GM23338 (cell line): ENCODE measurements at regions not wholly inside any gene's neighbourhood (a gene's known extent, or its start where the extent isn't known, plus 50 kb on each side); places are given as distances from the start of the nearest gene placed in this dataset.

Experiments used
- ATAC-seq: fragments of 200-7000 bp; cut with Tn5 transposase; 3 replicates; pipeline ENCODE4 v1.9.1; 2020
- DNase-seq: peaks from one replicate; pipeline ENCODE4 v3.0.0-alpha.2; 2015; ENCODE audit warnings: low spot score
- H2AFZ ChIP-seq: fragments of 200-600 bp; sonication (generic); 2 replicates; pipeline ENCODE4 v1.8.0; 2016; ENCODE audit warnings: antibody characterized with exemption, mild to moderate bottlenecking, moderate library complexity
- H3F3A ChIP-seq: fragments of 200-600 bp; sonication (generic); replicated peaks from 2 replicates; pipeline ENCODE4 v1.8.0; 2017; ENCODE audit warnings: antibody characterized with exemption, mixed run types, low read depth
- H3K27ac ChIP-seq: fragments of 200-600 bp; sonication (generic); 2 replicates; pipeline ENCODE4 v1.6.1; 2016; ENCODE audit warnings: low read depth
- H3K27me3 ChIP-seq: fragments of 200-600 bp; sonication (generic); 2 replicates; pipeline ENCODE4 v1.8.0; 2016; ENCODE audit warnings: mild to moderate bottlenecking, mixed run types, moderate library complexity; ENCODE audit not compliant: insufficient read depth
- H3K36me3 ChIP-seq: fragments of 200-600 bp; sonication (generic); 2 replicates; pipeline ENCODE4 v1.8.0; 2016; ENCODE audit warnings: mild to moderate bottlenecking; ENCODE audit not compliant: insufficient read depth
- H3K4me1 ChIP-seq: fragments of 200-600 bp; sonication (generic); 2 replicates; pipeline ENCODE4 v1.8.0; 2016; ENCODE audit warnings: mild to moderate bottlenecking, moderate library complexity; ENCODE audit not compliant: insufficient read depth
- H3K4me2 ChIP-seq: fragments of 200-600 bp; sonication (generic); 2 replicates; pipeline ENCODE4 v1.7.1; 2017; ENCODE audit warnings: mixed run types
- H3K4me3 ChIP-seq: fragments of 200-600 bp; sonication (generic); 2 replicates; pipeline ENCODE4 v1.6.1; 2016; ENCODE audit warnings: mixed run types
- H3K79me2 ChIP-seq: fragments of 200-600 bp; sonication (generic); replicated peaks from 2 replicates; pipeline ENCODE4 v1.8.0; 2017; ENCODE audit warnings: mild to moderate bottlenecking; ENCODE audit not compliant: insufficient read depth
- H3K9me2 ChIP-seq: fragments of 200-600 bp; sonication (generic); 2 replicates; pipeline ENCODE4 v1.8.0; 2017; ENCODE audit not compliant: insufficient read depth
- H4K20me1 ChIP-seq: fragments of 200-600 bp; sonication (generic); replicated peaks from 2 replicates; pipeline ENCODE4 v1.8.0; 2017; ENCODE audit warnings: mild to moderate bottlenecking; ENCODE audit not compliant: insufficient read depth
- H3K27ac Mint-ChIP-seq: 2 replicates; pipeline ENCODE4 v1.8.0; 2020; ENCODE audit warnings: inconsistent platforms, mild to moderate bottlenecking, moderate library complexity, mixed read lengths
- H3K27me3 Mint-ChIP-seq: 3 replicates; pipeline ENCODE4 v1.8.0; 2022; ENCODE audit warnings: low read depth, mild to moderate bottlenecking, moderate library complexity, mixed read lengths, inconsistent platforms; ENCODE audit not compliant: insufficient read depth, poor library complexity
- H3K36me3 Mint-ChIP-seq: 3 replicates; pipeline ENCODE4 v1.8.0; 2021; ENCODE audit warnings: low read depth, mild to moderate bottlenecking, inconsistent platforms, moderate library complexity, mixed read lengths
- H3K4me1 Mint-ChIP-seq: 3 replicates; pipeline ENCODE4 v1.8.0; 2020; ENCODE audit warnings: mild to moderate bottlenecking, inconsistent platforms, mixed read lengths
- H3K4me3 Mint-ChIP-seq: 3 replicates; pipeline ENCODE4 v1.8.0; 2021; ENCODE audit warnings: moderate library complexity, mild to moderate bottlenecking, inconsistent platforms, mixed read lengths
- H3K9me3 Mint-ChIP-seq: 3 replicates; pipeline ENCODE4 v1.8.0; 2020; ENCODE audit warnings: moderate library complexity, mild to moderate bottlenecking, inconsistent platforms, mixed read lengths
- CREB1 ChIP-seq: fragments of 250-450 bp; sonication (Bioruptor Pico); IDR thresholded peaks from 2 replicates; pipeline ENCODE4 v1.5.0; 2020; ENCODE audit warnings: low read depth, mild to moderate bottlenecking, moderate library complexity
- EZH2 ChIP-seq: fragments of 200-600 bp; sonication (generic); IDR thresholded peaks from one replicate; pipeline ENCODE4 v1.8.0; 2017; ENCODE audit warnings: antibody characterized with exemption, mild to moderate bottlenecking, low read depth; ENCODE audit not compliant: unreplicated experiment
- EZH2phosphoT487 ChIP-seq: fragments of 200-600 bp; sonication (generic); IDR thresholded peaks from one replicate; pipeline ENCODE4 v1.8.1; 2018; ENCODE audit warnings: antibody characterized with exemption; ENCODE audit not compliant: unreplicated experiment
- JUNB ChIP-seq: IDR thresholded peaks from one replicate; pipeline ENCODE4 v1.6.1; 2016; ENCODE audit warnings: antibody characterized with exemption; ENCODE audit not compliant: unreplicated experiment
- NANOG ChIP-seq: IDR thresholded peaks from 2 replicates; pipeline ENCODE4 v1.6.1; 2016; ENCODE audit warnings: antibody characterized with exemption, borderline replicate concordance
- POLR2AphosphoS5 ChIP-seq: IDR thresholded peaks from 2 replicates; pipeline ENCODE4 v1.6.1; 2016; ENCODE audit warnings: antibody characterized with exemption, low read depth
- STAT1 ChIP-seq: IDR thresholded peaks from one replicate; pipeline ENCODE4 v1.6.1; 2016; ENCODE audit warnings: antibody characterized with exemption; ENCODE audit not compliant: unreplicated experiment
- ZNF114 ChIP-seq: fragments of 250-450 bp; sonication (Bioruptor Pico); IDR thresholded peaks from 2 replicates; pipeline ENCODE4 v1.5.0; 2020; ENCODE audit warnings: mild to moderate bottlenecking, moderate library complexity
- ZNF331 ChIP-seq: fragments of 250-450 bp; sonication (Bioruptor Pico); IDR thresholded peaks from 2 replicates; pipeline ENCODE4 v1.5.0; 2020; ENCODE audit warnings: low read depth, mild to moderate bottlenecking, moderate library complexity
- TF ChIP-seq, protein P1 (sequence below): IDR thresholded peaks from one replicate; pipeline ENCODE4 v1.6.1; 2018; ENCODE audit warnings: antibody characterized with exemption; ENCODE audit not compliant: unreplicated experiment
- TF ChIP-seq, protein P2 (sequence below): IDR thresholded peaks from 2 replicates; pipeline ENCODE4 v1.6.1; 2016; ENCODE audit warnings: antibody characterized with exemption
- TF ChIP-seq, protein P3 (sequence below): fragments of 250-450 bp; sonication (Bioruptor Pico); IDR thresholded peaks from 2 replicates; pipeline ENCODE4 v1.5.0; 2020; ENCODE audit warnings: mild to moderate bottlenecking, moderate library complexity
- TF ChIP-seq, protein P4 (sequence below), 2 experiments: fragments of 200-600 bp in 1 of 2; sonication (generic) in 1 of 2; conservative IDR thresholded peaks; 2 replicates each; pipeline versions ENCODE4 v1.5.1 to v1.6.1; 2016 to 2017; ENCODE audit warnings: antibody characterized with exemption in 2 of 2, low read depth in 2 of 2, mild to moderate bottlenecking in 2 of 2, moderate library complexity in 1 of 2

DNA sequence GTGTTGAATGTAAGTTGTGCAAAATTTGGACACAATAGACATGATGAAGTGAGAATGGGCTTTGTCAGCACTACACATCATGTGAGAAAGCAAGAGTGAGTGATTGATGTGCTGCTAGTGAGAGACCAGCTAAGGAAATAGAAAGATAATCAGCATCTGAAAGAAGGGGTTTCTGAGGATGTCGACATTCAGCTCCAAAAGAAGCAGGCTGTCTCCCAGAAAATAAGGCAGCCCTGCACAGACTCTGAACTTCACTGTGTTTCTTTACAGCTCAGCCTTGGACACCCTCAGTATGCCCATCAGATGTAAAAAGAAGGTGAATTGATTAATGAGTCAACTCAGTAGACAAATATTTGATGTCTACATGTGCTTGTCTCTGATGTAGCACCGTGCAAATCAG, 80.8 kb upstream of the ADCY2 start:
- peaks cover 6% of the 10 kb centered on the region; the same call in 1 of the 2 replicates for H3K9me2 ChIP-seq
- Mint-ChIP-seq H3K4me3 (no peak overlapping the region), H3K36me3 (no peaks in the 10 kb centered on the region), H3K4me1 (peaks cover 22% of the 10 kb centered on the region), H3K27ac (no peak overlapping the region), H3K9me3 (no peaks in the 10 kb centered on the region), H3K27me3 (peaks cover 4% of the 10 kb centered on the region)
- H3K27ac ChIP-seq, result no peak overlapping the region
- H3F3A ChIP-seq, result peaks cover 4% of the 10 kb centered on the region; the same call in 1 of the 2 replicates
- no peak for TF ChIP-seq ZNF114
- no peak for TF ChIP-seq STAT1
- TF ChIP-seq EZH2, result no peak
- TF ChIP-seq, protein P1, sequence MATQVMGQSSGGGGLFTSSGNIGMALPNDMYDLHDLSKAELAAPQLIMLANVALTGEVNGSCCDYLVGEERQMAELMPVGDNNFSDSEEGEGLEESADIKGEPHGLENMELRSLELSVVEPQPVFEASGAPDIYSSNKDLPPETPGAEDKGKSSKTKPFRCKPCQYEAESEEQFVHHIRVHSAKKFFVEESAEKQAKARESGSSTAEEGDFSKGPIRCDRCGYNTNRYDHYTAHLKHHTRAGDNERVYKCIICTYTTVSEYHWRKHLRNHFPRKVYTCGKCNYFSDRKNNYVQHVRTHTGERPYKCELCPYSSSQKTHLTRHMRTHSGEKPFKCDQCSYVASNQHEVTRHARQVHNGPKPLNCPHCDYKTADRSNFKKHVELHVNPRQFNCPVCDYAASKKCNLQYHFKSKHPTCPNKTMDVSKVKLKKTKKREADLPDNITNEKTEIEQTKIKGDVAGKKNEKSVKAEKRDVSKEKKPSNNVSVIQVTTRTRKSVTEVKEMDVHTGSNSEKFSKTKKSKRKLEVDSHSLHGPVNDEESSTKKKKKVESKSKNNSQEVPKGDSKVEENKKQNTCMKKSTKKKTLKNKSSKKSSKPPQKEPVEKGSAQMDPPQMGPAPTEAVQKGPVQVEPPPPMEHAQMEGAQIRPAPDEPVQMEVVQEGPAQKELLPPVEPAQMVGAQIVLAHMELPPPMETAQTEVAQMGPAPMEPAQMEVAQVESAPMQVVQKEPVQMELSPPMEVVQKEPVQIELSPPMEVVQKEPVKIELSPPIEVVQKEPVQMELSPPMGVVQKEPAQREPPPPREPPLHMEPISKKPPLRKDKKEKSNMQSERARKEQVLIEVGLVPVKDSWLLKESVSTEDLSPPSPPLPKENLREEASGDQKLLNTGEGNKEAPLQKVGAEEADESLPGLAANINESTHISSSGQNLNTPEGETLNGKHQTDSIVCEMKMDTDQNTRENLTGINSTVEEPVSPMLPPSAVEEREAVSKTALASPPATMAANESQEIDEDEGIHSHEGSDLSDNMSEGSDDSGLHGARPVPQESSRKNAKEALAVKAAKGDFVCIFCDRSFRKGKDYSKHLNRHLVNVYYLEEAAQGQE, result no peak
- no peak for TF ChIP-seq ZNF331
- TF ChIP-seq, protein P2, sequence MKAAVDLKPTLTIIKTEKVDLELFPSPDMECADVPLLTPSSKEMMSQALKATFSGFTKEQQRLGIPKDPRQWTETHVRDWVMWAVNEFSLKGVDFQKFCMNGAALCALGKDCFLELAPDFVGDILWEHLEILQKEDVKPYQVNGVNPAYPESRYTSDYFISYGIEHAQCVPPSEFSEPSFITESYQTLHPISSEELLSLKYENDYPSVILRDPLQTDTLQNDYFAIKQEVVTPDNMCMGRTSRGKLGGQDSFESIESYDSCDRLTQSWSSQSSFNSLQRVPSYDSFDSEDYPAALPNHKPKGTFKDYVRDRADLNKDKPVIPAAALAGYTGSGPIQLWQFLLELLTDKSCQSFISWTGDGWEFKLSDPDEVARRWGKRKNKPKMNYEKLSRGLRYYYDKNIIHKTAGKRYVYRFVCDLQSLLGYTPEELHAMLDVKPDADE, result no peak
- TF ChIP-seq CREB1, result no peak
- no peak for TF ChIP-seq JUNB
- TF ChIP-seq, protein P3, sequence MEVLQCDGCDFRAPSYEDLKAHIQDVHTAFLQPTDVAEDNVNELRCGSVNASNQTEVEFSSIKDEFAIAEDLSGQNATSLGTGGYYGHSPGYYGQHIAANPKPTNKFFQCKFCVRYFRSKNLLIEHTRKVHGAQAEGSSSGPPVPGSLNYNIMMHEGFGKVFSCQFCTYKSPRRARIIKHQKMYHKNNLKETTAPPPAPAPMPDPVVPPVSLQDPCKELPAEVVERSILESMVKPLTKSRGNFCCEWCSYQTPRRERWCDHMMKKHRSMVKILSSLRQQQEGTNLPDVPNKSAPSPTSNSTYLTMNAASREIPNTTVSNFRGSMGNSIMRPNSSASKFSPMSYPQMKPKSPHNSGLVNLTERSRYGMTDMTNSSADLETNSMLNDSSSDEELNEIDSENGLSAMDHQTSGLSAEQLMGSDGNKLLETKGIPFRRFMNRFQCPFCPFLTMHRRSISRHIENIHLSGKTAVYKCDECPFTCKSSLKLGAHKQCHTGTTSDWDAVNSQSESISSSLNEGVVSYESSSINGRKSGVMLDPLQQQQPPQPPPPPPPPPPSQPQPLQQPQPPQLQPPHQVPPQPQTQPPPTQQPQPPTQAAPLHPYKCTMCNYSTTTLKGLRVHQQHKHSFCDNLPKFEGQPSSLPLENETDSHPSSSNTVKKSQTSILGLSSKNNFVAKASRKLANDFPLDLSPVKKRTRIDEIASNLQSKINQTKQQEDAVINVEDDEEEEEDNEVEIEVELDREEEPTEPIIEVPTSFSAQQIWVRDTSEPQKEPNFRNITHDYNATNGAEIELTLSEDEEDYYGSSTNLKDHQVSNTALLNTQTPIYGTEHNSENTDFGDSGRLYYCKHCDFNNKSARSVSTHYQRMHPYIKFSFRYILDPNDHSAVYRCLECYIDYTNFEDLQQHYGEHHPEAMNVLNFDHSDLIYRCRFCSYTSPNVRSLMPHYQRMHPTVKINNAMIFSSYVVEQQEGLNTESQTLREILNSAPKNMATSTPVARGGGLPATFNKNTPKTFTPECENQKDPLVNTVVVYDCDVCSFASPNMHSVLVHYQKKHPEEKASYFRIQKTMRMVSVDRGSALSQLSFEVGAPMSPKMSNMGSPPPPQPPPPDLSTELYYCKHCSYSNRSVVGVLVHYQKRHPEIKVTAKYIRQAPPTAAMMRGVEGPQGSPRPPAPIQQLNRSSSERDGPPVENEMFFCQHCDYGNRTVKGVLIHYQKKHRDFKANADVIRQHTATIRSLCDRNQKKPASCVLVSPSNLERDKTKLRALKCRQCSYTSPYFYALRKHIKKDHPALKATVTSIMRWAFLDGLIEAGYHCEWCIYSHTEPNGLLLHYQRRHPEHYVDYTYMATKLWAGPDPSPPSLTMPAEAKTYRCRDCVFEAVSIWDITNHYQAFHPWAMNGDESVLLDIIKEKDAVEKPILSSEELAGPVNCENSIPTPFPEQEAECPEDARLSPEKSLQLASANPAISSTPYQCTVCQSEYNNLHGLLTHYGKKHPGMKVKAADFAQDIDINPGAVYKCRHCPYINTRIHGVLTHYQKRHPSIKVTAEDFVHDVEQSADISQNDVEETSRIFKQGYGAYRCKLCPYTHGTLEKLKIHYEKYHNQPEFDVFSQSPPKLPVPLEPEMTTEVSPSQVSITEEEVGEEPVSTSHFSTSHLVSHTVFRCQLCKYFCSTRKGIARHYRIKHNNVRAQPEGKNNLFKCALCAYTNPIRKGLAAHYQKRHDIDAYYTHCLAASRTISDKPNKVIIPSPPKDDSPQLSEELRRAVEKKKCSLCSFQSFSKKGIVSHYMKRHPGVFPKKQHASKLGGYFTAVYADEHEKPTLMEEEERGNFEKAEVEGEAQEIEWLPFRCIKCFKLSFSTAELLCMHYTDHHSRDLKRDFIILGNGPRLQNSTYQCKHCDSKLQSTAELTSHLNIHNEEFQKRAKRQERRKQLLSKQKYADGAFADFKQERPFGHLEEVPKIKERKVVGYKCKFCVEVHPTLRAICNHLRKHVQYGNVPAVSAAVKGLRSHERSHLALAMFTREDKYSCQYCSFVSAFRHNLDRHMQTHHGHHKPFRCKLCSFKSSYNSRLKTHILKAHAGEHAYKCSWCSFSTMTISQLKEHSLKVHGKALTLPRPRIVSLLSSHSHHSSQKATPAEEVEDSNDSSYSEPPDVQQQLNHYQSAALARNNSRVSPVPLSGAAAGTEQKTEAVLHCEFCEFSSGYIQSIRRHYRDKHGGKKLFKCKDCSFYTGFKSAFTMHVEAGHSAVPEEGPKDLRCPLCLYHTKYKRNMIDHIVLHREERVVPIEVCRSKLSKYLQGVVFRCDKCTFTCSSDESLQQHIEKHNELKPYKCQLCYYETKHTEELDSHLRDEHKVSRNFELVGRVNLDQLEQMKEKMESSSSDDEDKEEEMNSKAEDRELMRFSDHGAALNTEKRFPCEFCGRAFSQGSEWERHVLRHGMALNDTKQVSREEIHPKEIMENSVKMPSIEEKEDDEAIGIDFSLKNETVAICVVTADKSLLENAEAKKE, result no peak
- TF ChIP-seq, protein P4, sequence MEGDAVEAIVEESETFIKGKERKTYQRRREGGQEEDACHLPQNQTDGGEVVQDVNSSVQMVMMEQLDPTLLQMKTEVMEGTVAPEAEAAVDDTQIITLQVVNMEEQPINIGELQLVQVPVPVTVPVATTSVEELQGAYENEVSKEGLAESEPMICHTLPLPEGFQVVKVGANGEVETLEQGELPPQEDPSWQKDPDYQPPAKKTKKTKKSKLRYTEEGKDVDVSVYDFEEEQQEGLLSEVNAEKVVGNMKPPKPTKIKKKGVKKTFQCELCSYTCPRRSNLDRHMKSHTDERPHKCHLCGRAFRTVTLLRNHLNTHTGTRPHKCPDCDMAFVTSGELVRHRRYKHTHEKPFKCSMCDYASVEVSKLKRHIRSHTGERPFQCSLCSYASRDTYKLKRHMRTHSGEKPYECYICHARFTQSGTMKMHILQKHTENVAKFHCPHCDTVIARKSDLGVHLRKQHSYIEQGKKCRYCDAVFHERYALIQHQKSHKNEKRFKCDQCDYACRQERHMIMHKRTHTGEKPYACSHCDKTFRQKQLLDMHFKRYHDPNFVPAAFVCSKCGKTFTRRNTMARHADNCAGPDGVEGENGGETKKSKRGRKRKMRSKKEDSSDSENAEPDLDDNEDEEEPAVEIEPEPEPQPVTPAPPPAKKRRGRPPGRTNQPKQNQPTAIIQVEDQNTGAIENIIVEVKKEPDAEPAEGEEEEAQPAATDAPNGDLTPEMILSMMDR (conservative IDR thresholded peaks at IDR 0.05; ENCODE audit: low read depth in 2 of 2), result no peak
- TF ChIP-seq EZH2phosphoT487, result no peak
- TF ChIP-seq POLR2AphosphoS5, result no peak
- no peak for TF ChIP-seq NANOG
- H3K79me2 ChIP-seq, result no peaks in the 10 kb centered on the region
- 0 out of 2 replicates have a peak overlapping the region, but pooled peaks have one; percentile 39 for H3K4me2 ChIP-seq
- peaks cover 19% of the 10 kb centered on the region for H3K4me1 ChIP-seq
- H2AFZ ChIP-seq, result no peak overlapping the region
- H3K36me3 ChIP-seq, result no peaks in the 10 kb centered on the region
- no peak for DNase-seq
- no peaks in the 10 kb centered on the region for H4K20me1 ChIP-seq
- ATAC-seq, result no peak
- no peak overlapping the region for H3K4me3 ChIP-seq
- no peaks in the 10 kb centered on the region for H3K27me3 ChIP-seq
